ENCODE measurements at regions not wholly inside any gene's neighbourhood (a gene's known extent, or its start where the extent isn't known, plus 50 kb on each side); places are given as distances from the start of the nearest gene placed in this dataset.

- TF ChIP-seq CEBPB (IDR thresholded peaks at IDR 0.05; ENCODE audit: low read depth, low read length) (no peak), CTCF (conservative IDR thresholded peaks at IDR 0.05; ENCODE audit: low read depth, low read length) (no peak)
Observed at GRCh38 chr1:185603158-185603557, 131.0 kb upstream of the HMCN1 start.

Measured in IMR-90 (cell line).